NCI-H2107 treated with DMSO at 0.1 percent for 48 hours (cell line): ENCODE measurements at regions not wholly inside any gene's neighbourhood (a gene's known extent, or its start where the extent isn't known, plus 50 kb on each side); places are given as distances from the start of the nearest gene placed in this dataset.
A peak's percentile ranks its signal among the peaks of the same experiment; 100 is the strongest.
"Not testable (repeated sequence)": the region's sequence is repeated elsewhere in the genome, so short reads cannot be mapped to it uniquely, and the experiment has no call there.

Experiments used
- DNase-seq: peaks from one replicate; lab custom pipeline; 2025; ENCODE audit not compliant: unreplicated experiment; lab: John Stamatoyannopoulos, UW

- no peak for DNase-seq
Observed at GRCh38 chr3:162936706-162937105, 1440.1 kb downstream of the OTOL1 start.

- peak; percentile 10 for DNase-seq
Observed at GRCh38 chr3:162938083-162938482, 1441.5 kb downstream of the OTOL1 start.

GRCh38 chr3:162945626-162946025, 1449.0 kb downstream of the OTOL1 start:
- DNase-seq, result no peak

- DNase-seq, result no peak
Observed at GRCh38 chr3:162956711-162957110, 1460.1 kb downstream of the OTOL1 start.

GRCh38 chr3:162960269-162960668, 1463.7 kb downstream of the OTOL1 start:
- DNase-seq, result no peak

GRCh38 chr3:162970292-162970691, 1473.7 kb downstream of the OTOL1 start:
- DNase-seq, result no peak

- DNase-seq, result no peak
Observed at GRCh38 chr3:162971715-162972114, 1475.1 kb downstream of the OTOL1 start.

GRCh38 chr3:162973428-162973917, 1476.9 kb downstream of the OTOL1 start:
- DNase-seq, result no peak

- DNase-seq, result no peak
Observed at GRCh38 chr3:162978136-162978535, 1481.5 kb downstream of the OTOL1 start.

- DNase-seq, result no peak
Observed at GRCh38 chr3:162984746-162985145, 1488.1 kb downstream of the OTOL1 start.

GRCh38 chr3:162987085-162987794, 1490.6 kb downstream of the OTOL1 start:
- DNase-seq, result not testable (repeated sequence)

GRCh38 chr3:162992741-162993140, 1496.1 kb downstream of the OTOL1 start:
- DNase-seq, result no peak

- no peak for DNase-seq
Observed at GRCh38 chr3:162994165-162994564, 1497.6 kb downstream of the OTOL1 start.

- DNase-seq, result no peak
Observed at GRCh38 chr3:162996368-162996767, 1499.8 kb downstream of the OTOL1 start.

GRCh38 chr3:162998205-162998604, 1501.6 kb downstream of the OTOL1 start:
- no peak for DNase-seq

- no peak for DNase-seq
Observed at GRCh38 chr3:163011596-163011995, 1515.0 kb downstream of the OTOL1 start.

- DNase-seq, result no peak
Observed at GRCh38 chr3:163016251-163016650, 1519.6 kb downstream of the OTOL1 start.

- DNase-seq, result no peak
Observed at GRCh38 chr3:163018067-163018466, 1521.5 kb downstream of the OTOL1 start.

GRCh38 chr3:163018664-163019063, 1522.1 kb downstream of the OTOL1 start:
- no peak for DNase-seq

GRCh38 chr3:163019260-163019659, 1522.7 kb downstream of the OTOL1 start:
- no peak for DNase-seq

- DNase-seq, result no peak
Observed at GRCh38 chr3:163033652-163034051, 1537.0 kb downstream of the OTOL1 start.

- no peak for DNase-seq
Observed at GRCh38 chr3:163039636-163040035, 1543.0 kb downstream of the OTOL1 start.

GRCh38 chr3:163043074-163043473, 1546.5 kb downstream of the OTOL1 start:
- DNase-seq, result no peak
